HG02678 (cell line): ENCODE measurements at regions not wholly inside any gene's neighbourhood (a gene's known extent, or its start where the extent isn't known, plus 50 kb on each side); places are given as distances from the start of the nearest gene placed in this dataset.

Source experiments
- ATAC-seq: cut with Tn5 transposase; IDR thresholded peaks from one replicate; pipeline ENCODE4 v1.9.1; 2021; ENCODE audit warnings: mild to moderate bottlenecking, moderate library complexity; ENCODE audit not compliant: unreplicated experiment

- no peak for ATAC-seq
Observed at GRCh38 chr18:67926929-67927864, 410.7 kb upstream of the DSEL start.

DNA sequence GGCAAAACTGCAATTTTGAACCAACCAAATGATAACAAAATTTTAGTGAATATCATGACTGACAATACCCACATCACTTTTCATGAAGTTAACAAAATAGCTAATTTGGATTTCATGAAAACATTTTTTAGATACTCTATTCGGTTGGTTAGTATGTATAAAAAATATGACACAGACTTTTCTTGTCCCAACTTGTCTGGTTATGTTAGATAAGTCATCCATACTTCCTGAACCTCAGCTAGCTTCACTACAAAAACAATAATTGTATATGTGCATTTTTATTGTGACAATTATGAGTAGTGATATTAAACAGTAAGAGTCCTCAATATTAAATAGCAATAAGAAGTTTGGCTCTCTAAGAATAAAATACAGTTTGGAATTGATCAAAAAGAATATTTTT is 408.1 kb upstream of the DSEL start:
- no peak for ATAC-seq

GRCh38 chr18:67919316-67919715 is 402.8 kb upstream of the DSEL start:
- no peak for ATAC-seq

- ATAC-seq, result no peak
Observed at GRCh38 chr18:67916097-67916496, 399.6 kb upstream of the DSEL start.

- ATAC-seq, result no peak
Observed at GRCh38 chr18:67913040-67913439, 396.5 kb upstream of the DSEL start.

GRCh38 chr18:67901573-67901972 is 385.1 kb upstream of the DSEL start:
- ATAC-seq, result no peak

DNA sequence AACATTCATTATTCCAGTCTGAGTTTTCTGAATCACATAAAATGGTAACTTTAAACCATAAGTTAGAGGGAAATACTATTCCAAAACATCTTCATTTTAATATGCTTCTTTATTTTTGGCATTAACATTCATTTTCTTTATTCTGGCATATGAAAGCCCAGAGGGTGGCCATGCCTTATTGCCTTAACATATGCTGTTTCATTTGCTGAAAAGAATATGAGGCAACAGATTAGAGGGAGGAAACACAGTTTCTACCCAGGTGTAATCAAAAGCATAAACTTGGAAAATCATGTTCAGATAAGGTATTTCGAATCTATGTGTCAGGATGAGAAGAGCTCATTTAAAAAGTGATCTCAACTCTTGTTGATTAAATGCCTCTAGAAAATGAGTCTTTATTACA is 379.9 kb upstream of the DSEL start:
- no peak for ATAC-seq

GRCh38 chr18:67893916-67894315 is 377.4 kb upstream of the DSEL start:
- ATAC-seq, result no peak

DNA sequence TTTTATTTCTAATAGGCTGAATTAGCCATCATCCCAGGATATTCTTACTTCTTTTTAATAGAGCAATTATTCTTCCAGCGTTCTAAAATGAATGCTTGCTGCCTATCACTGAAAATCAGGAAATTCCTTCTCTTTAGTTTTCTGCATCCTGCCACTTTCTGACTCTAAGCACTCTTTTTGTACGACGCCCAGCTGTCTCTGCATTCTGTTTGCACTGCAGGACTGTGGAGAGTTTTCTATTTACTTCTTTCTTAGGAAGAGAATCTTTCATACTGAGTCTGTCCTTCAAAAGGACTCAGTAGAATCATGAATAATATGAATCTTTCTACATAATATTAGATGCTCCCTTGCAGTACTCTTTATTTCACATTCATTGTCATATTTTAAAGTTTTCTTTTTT is 360.4 kb upstream of the DSEL start:
- no peak for ATAC-seq

- no peak for ATAC-seq
Observed at GRCh38 chr18:67875944-67876343, 359.4 kb upstream of the DSEL start.

DNA sequence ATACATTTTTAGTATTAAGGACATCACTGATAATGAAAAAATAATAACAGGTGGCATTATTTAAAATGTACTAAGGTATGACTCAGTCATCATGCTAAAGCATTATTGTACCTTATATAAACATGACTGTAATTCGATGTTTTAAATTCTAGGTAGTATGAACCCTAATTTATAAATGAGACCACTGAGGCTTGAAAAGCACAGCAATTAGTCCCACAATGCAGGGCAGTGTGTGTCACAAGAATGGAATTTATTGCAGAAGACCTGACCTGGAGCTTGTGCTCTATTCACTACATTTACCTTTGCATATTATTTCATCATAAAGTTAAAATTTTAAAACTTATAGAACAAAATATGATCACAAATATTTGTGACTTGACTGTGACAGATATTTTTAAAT is 358.5 kb upstream of the DSEL start:
- no peak for ATAC-seq

GRCh38 chr18:67865400-67865799 is 348.9 kb upstream of the DSEL start:
- no peak for ATAC-seq

DNA sequence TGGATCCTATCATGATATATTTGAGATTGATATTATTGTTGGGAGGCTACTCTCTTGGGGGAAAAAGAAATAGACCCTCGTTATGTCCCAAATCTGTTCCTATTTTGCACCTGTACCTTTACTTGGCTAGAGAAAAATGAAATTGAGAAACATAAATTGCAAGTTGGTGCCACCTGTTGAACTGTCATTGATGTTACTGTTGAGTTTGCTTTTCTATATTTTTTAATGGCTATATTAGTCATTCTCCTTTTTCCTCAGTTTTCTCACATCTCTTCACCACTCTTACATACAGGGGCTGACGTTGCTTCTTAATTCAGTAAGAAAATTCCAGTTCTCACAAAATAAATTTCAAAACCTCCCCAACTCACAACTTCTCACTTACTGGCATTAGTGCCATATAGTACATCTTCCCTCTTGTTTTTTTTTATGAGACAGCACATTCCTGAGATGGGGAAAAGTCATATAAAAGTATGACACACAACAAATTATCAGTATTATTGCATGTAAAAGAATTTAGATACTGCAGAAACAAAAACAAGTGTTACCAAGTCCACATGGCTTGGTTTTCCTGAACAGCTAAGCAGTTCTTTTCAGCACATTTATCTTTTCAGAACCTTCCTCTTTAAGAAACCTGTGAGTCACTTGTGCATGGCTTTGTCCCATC is 348.3 kb upstream of the DSEL start:
- ATAC-seq, result no peak

DNA sequence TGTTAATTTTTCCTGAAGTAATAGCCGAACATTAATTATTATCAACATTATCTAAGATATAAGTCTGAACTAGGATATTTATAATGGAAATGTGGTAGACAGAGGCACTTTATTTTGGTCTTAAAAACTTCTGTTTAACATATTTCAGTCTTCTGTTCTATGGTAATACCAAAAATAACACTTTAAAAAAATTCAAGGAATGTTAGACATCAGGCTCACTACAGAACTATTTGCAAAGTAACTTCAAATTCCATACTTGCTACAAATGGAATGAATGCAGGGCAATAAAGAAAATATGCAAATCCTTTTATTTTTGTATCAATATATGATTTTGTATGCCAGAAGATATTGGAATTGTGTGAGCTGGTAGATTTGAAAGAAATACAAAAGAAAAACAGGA is 345.5 kb upstream of the DSEL start:
- ATAC-seq, result no peak

GRCh38 chr18:67854340-67854739 is 337.8 kb upstream of the DSEL start:
- ATAC-seq, result no peak

- no peak for ATAC-seq
Observed at GRCh38 chr18:67846422-67847098, 330.0 kb upstream of the DSEL start.

DNA sequence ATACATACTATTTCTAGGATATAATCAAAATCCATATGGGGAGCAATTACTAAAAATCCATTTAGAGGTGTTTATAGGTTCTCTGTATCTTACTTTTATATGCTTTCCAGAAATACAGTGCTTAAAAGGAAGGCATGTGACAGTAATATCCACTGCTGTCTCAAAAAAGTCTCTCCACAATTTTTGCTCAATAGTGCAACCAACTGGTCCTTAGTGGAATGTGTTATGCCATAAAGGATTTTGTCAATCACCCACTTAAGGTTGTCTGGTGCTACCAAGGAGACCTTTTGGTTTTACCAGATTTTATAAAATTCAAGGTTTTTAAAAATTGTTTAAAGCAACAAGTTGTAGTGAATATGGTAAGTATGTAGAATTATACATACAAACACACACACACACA is 328.5 kb upstream of the DSEL start:
- ATAC-seq, result no peak

GRCh38 chr18:67840379-67840778 is 323.9 kb upstream of the DSEL start:
- no peak for ATAC-seq

DNA sequence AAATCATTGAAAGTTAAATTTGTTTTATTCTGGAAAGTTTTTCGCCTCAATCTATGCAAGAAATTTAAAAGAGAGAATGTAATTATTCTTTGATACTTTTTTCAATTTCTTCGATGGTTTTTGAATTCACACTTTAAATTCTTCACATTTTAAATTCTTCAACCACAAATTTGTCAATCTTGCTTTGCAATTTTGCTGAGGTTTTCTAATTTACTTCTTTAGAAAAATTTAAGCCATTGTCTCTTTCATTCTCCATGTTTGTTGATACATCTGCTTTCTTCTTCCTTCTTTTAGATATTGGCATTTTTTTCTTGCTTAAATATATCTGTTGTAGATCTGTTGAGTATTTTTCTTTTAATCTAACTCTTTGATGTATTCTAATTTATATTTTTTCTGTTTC is 301.9 kb upstream of the DSEL start:
- ATAC-seq, result no peak

GRCh38 chr18:67815280-67815679 is 298.8 kb upstream of the DSEL start:
- no peak for ATAC-seq

- no peak for ATAC-seq
Observed at GRCh38 chr18:67813380-67814028, 297.0 kb upstream of the DSEL start.
